Trophoblast cell (in vitro differentiated cells and primary cell): ENCODE measurements at regions not wholly inside any gene's neighbourhood (a gene's known extent, or its start where the extent isn't known, plus 50 kb on each side); places are given as distances from the start of the nearest gene placed in this dataset.

Source experiments
- DNase-seq, 2 donors: peaks; one replicate each; pipeline ENCODE4 v3.0.0-alpha.2; 2016
- H2AFZ ChIP-seq: 2 replicates; pipeline ENCODE4 v1.6.1; 2013; ENCODE audit warnings: low read length, moderate library complexity, mild to moderate bottlenecking; ENCODE audit not compliant: insufficient read depth, poor library complexity
- H2AK5ac ChIP-seq: 2 replicates; pipeline ENCODE4 v1.6.1; 2013; ENCODE audit warnings: mild to moderate bottlenecking, low read length
- H2BK120ac ChIP-seq: 2 replicates; pipeline ENCODE4 v1.6.1; 2013; ENCODE audit warnings: low read length, mild to moderate bottlenecking, moderate library complexity; ENCODE audit not compliant: insufficient read depth, poor library complexity
- H2BK12ac ChIP-seq: 2 replicates; pipeline ENCODE4 v1.6.1; 2013; ENCODE audit warnings: mild to moderate bottlenecking, low read length, moderate library complexity
- H2BK5ac ChIP-seq: 2 replicates; pipeline ENCODE4 v1.6.1; 2013; ENCODE audit warnings: low read length, low read depth, moderate library complexity, mild to moderate bottlenecking; ENCODE audit not compliant: poor library complexity
- H3K14ac ChIP-seq: 2 replicates; pipeline ENCODE4 v1.6.1; 2013; ENCODE audit warnings: mild to moderate bottlenecking, low read length
- H3K18ac ChIP-seq: 2 replicates; pipeline ENCODE4 v1.6.1; 2013; ENCODE audit warnings: mild to moderate bottlenecking, low read length
- H3K23ac ChIP-seq: 2 replicates; pipeline ENCODE4 v1.6.1; 2013; ENCODE audit warnings: low read length
- H3K27ac ChIP-seq: 2 replicates; pipeline ENCODE4 v1.5.1; 2013; ENCODE audit warnings: low read depth, mild to moderate bottlenecking, inconsistent platforms, low read length, moderate library complexity
- H3K27me3 ChIP-seq: 2 replicates; pipeline ENCODE4 v1.6.1; 2013; ENCODE audit warnings: inconsistent platforms, mild to moderate bottlenecking, low read length, moderate library complexity; ENCODE audit not compliant: insufficient read depth
- H3K36me3 ChIP-seq, 2 experiments: 1 replicate in 1 of 2; 2 replicates in 1 of 2; pipeline ENCODE4 v1.6.1; 2013; ENCODE audit warnings: low read length in 2 of 2, mild to moderate bottlenecking in 2 of 2, moderate library complexity in 1 of 2; ENCODE audit not compliant: insufficient read depth in 2 of 2, control insufficient read depth in 1 of 2
- H3K4ac ChIP-seq: 2 replicates; pipeline ENCODE4 v1.6.1; 2013; ENCODE audit warnings: low read depth, mild to moderate bottlenecking, low read length, moderate library complexity
- H3K4me1 ChIP-seq, 2 experiments: 1 replicate in 1 of 2; 2 replicates in 1 of 2; pipeline ENCODE4 v1.6.1; 2013; ENCODE audit warnings: low read length in 2 of 2, mild to moderate bottlenecking in 2 of 2, moderate library complexity in 1 of 2; ENCODE audit not compliant: insufficient read depth in 2 of 2, control insufficient read depth in 1 of 2
- H3K4me2 ChIP-seq: 2 replicates; pipeline ENCODE4 v1.6.1; 2013; ENCODE audit warnings: inconsistent platforms, mild to moderate bottlenecking, low read length, moderate library complexity
- H3K4me3 ChIP-seq: 2 replicates; pipeline ENCODE4 v1.5.1; 2013; ENCODE audit warnings: mild to moderate bottlenecking, low read depth, low read length, inconsistent platforms
- H3K79me1 ChIP-seq: one replicate; pipeline ENCODE4 v1.6.1; 2013; ENCODE audit warnings: low read length
- H3K79me2 ChIP-seq: 2 replicates; pipeline ENCODE4 v1.6.1; 2013; ENCODE audit warnings: low read length, mild to moderate bottlenecking; ENCODE audit not compliant: control insufficient read depth, insufficient read depth, poor library complexity
- H3K9ac ChIP-seq: 2 replicates; pipeline ENCODE4 v1.6.1; 2013; ENCODE audit warnings: mild to moderate bottlenecking, low read length
- H3K9me3 ChIP-seq: 2 replicates; pipeline ENCODE4 v1.6.1; 2013; ENCODE audit warnings: low read depth, mild to moderate bottlenecking, control low read depth, inconsistent platforms, low read length; ENCODE audit not compliant: insufficient read depth
- H4K12ac ChIP-seq: 2 replicates; pipeline ENCODE4 v1.6.1; 2013; ENCODE audit warnings: low read depth, mild to moderate bottlenecking, low read length, moderate library complexity
- H4K8ac ChIP-seq: 2 replicates; pipeline ENCODE4 v1.6.1; 2013; ENCODE audit warnings: low read depth, mild to moderate bottlenecking, low read length, moderate library complexity
- H4K91ac ChIP-seq: one replicate; pipeline ENCODE4 v1.6.1; 2013; ENCODE audit warnings: low read depth, mild to moderate bottlenecking, low read length, moderate library complexity
- WGBS: extraction: QIAGEN DNeasy Blood & Tissue Kit; methylation state at CpG from one replicate; pipeline ENCODE4 v1.1.7; 2013; ENCODE audit warnings: missing lambda C conversion rate; ENCODE audit not compliant: insufficient read length, insufficient coverage; ENCODE audit errors: extremely low coverage; 5-methylcytosine and 5-hydroxymethylcytosine counted together

GRCh38 chr9:86555661-86556060 lies 201.5 kb upstream of the TUT7 start:
- no peak overlapping the region for H2BK120ac ChIP-seq
- H3K79me2 ChIP-seq, result no peaks in the 10 kb centered on the region
- H3K9me3 ChIP-seq, result no peaks in the 10 kb centered on the region
- H3K36me3 ChIP-seq, result no peaks in the 10 kb centered on the region
- no peak for DNase-seq
- no peaks in the 10 kb centered on the region for H3K79me1 ChIP-seq
- peaks cover 0 to 2% of the 10 kb centered on the region in 2 experiments for H3K4me1 ChIP-seq
- no peak overlapping the region for H3K9ac ChIP-seq
- no peaks in the 10 kb centered on the region for H3K27me3 ChIP-seq
- no peak overlapping the region for H4K8ac ChIP-seq
- no peak overlapping the region for H2AFZ ChIP-seq
- H3K4me2 ChIP-seq, result no peak overlapping the region
- H2AK5ac ChIP-seq, result no peak overlapping the region
- no peak overlapping the region for H3K27ac ChIP-seq
- no peak overlapping the region for H3K23ac ChIP-seq
- H4K12ac ChIP-seq, result no peak overlapping the region
- H4K91ac ChIP-seq, result no peak overlapping the region
- no peak overlapping the region for H2BK12ac ChIP-seq
- H2BK5ac ChIP-seq, result no peak overlapping the region
- H3K4me3 ChIP-seq, result no peak overlapping the region
- H3K4ac ChIP-seq, result no peak overlapping the region
- H3K18ac ChIP-seq, result no peak overlapping the region
- H3K14ac ChIP-seq, result no peak overlapping the region
- WGBS, result no CpG with 5 or more reads among the region's 2 CpGs

GRCh38 chr9:86550401-86550800 lies 196.2 kb upstream of the TUT7 start:
- Histone ChIP-seq H3K79me2 (no peaks in the 10 kb centered on the region), H3K23ac (no peak overlapping the region), H3K27me3 (no peaks in the 10 kb centered on the region), H3K79me1 (no peaks in the 10 kb centered on the region), H3K18ac (no peak overlapping the region), H4K8ac (no peak overlapping the region), H3K4me2 (no peak overlapping the region), H3K14ac (no peak overlapping the region), H3K4me1 (peaks cover 3% of the 10 kb centered on the region in 2 experiments), H3K4me3 (no peak overlapping the region), H4K12ac (no peak overlapping the region), H2AFZ (no peak overlapping the region), H3K4ac (no peak overlapping the region), H3K36me3 (no peaks in the 10 kb centered on the region), H3K27ac (no peak overlapping the region), H4K91ac (no peak overlapping the region), H2BK5ac (no peak overlapping the region), H2BK120ac (no peak overlapping the region), H3K9ac (no peak overlapping the region), H2BK12ac (no peak overlapping the region), H3K9me3 (peaks cover 2% of the 10 kb centered on the region), H2AK5ac (no peak overlapping the region)
- DNase-seq, result no peak
- no CpG with 5 or more reads among the region's 2 CpGs for WGBS

- no peak overlapping the region for H3K18ac ChIP-seq
- no peak overlapping the region for H3K23ac ChIP-seq
- no peak overlapping the region for H3K4ac ChIP-seq
- H3K79me2 ChIP-seq, result no peaks in the 10 kb centered on the region
- no peak overlapping the region for H2AK5ac ChIP-seq
- no CpG with 5 or more reads among the region's 2 CpGs for WGBS
- no peak overlapping the region for H2BK120ac ChIP-seq
- H3K27me3 ChIP-seq, result no peaks in the 10 kb centered on the region
- no peak overlapping the region for H2AFZ ChIP-seq
- no peak overlapping the region for H4K8ac ChIP-seq
- H3K4me2 ChIP-seq, result no peak overlapping the region
- no peak overlapping the region for H4K91ac ChIP-seq
- H3K9me3 ChIP-seq, result peaks cover 2% of the 10 kb centered on the region
- H3K36me3 ChIP-seq, result no peaks in the 10 kb centered on the region
- DNase-seq, result no peak
- no peak overlapping the region for H3K4me3 ChIP-seq
- H2BK5ac ChIP-seq, result no peak overlapping the region
- H3K79me1 ChIP-seq, result no peaks in the 10 kb centered on the region
- H3K9ac ChIP-seq, result no peak overlapping the region
- peaks cover 3% of the 10 kb centered on the region in 2 experiments for H3K4me1 ChIP-seq
- H3K14ac ChIP-seq, result no peak overlapping the region
- H4K12ac ChIP-seq, result no peak overlapping the region
- no peak overlapping the region for H2BK12ac ChIP-seq
- no peak overlapping the region for H3K27ac ChIP-seq
Observed at GRCh38 chr9:86549920-86550319, 195.7 kb upstream of the TUT7 start.

- H4K91ac ChIP-seq, result no peak overlapping the region
- no peak overlapping the region for H3K27ac ChIP-seq
- H3K36me3 ChIP-seq, result no peaks in the 10 kb centered on the region
- no peak for DNase-seq
- no peak overlapping the region for H2BK5ac ChIP-seq
- no peak overlapping the region for H2AFZ ChIP-seq
- H3K79me1 ChIP-seq, result no peaks in the 10 kb centered on the region
- no peak overlapping the region for H3K9ac ChIP-seq
- peaks cover 3% of the 10 kb centered on the region in 2 experiments for H3K4me1 ChIP-seq
- H3K4me2 ChIP-seq, result no peak overlapping the region
- WGBS, result no CpG with 5 or more reads among the region's 2 CpGs
- H3K9me3 ChIP-seq, result peaks cover 2% of the 10 kb centered on the region
- no peak overlapping the region for H4K12ac ChIP-seq
- no peak overlapping the region for H4K8ac ChIP-seq
- no peak overlapping the region for H3K4me3 ChIP-seq
- no peak overlapping the region for H2AK5ac ChIP-seq
- H2BK120ac ChIP-seq, result no peak overlapping the region
- H3K18ac ChIP-seq, result no peak overlapping the region
- H3K79me2 ChIP-seq, result no peaks in the 10 kb centered on the region
- no peak overlapping the region for H3K23ac ChIP-seq
- no peak overlapping the region for H3K4ac ChIP-seq
- no peak overlapping the region for H2BK12ac ChIP-seq
- H3K14ac ChIP-seq, result no peak overlapping the region
- no peaks in the 10 kb centered on the region for H3K27me3 ChIP-seq
Observed at GRCh38 chr9:86549401-86549811, 195.2 kb upstream of the TUT7 start.
